ENCODE measurements at regions not wholly inside any gene's neighbourhood (a gene's known extent, or its start where the extent isn't known, plus 50 kb on each side); places are given as distances from the start of the nearest gene placed in this dataset.

DNA sequence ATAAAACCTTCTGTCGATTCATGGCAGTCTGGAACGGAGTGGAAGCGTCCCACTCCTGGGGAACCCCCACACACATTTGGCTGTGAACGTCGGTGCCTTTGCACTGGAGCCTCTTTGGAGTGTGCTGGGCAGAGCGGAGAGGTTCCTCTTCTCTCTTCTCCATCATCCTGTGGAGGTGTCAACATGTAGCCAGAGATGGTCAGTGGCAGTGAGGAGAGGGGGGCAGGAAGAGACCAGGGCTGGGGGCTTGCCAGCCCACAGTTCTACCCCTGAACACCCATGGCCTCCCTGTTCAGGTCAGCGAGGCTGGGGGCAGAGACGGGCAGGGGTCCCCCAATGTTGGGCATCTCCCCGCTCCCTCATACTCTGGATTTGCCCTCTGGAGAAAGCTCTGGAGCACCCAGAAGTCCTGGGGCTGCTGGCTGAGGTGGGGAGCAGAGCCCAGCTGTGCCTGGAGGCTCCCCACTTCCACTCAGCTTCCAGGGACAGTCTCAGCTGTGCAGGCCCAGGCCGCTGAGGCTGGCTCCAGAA lies 223.7 kb downstream of the SEC14L1 start:
- no peak for DNase-seq (ENCODE audit: low read depth in 3 of 3)

DNA sequence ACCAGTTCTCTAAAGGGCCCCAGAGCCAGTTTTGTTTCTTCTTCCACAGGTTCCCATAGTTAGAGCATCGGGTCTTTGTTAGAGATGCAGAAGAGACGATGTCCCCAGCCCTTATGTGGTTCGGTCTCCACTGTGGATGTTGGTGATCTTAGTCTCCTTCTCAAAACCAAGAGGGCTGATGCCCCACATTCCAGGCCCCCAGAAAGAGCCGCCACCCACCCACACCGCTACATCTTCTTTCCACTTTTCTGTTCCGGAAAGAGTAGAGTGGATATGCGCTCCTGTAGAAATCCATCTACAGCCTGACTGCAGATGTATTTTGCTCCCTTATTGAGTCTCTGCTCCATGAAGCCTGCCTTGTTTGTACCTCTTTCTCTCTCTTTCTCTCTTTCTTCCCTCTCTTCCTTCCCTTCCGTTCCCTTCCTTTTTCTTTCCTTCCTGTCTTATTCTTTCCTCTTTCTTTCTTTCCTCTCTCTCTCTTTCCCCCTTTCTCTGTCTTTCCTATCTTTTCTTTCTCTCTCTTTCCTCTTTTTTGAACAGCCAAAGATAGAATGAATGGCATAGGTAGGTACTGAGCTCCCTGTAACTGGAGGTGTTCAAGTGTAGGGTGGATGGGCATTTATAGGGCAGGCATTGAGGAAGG lies 224.3 kb downstream of the SEC14L1 start:
- no peak for DNase-seq (ENCODE audit: low read depth in 3 of 3)

DNA sequence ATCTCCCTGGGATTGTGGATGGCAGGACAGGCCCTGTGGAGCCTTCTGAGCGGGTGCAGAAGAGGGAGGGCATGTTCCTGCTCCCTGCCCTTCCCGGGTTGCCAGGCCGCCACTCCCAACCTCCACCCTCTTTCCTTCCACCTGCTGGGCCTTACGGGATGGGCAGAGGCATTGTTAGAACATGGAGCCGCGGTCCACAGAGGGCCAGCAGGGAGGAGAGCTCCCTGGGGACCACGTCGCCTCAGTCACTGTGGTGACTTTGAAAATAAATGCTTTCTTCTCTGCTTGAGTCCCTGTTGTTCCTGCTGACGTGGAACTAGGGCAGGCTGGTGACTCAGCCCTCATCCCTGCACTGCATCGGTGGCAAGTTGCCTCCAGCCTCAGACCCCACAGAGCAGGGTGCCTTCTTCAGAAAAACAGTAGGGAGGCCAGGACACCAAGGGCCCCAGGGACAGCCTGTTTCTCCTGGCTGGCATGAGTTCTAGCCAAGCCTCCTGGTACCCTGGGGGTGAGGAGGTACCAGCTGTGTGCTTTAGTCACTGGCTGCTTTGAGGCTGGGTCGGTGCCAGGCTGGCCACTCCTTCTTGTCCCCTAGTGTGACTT lies 224.9 kb downstream of the SEC14L1 start:
- DNase-seq (ENCODE audit: low read depth in 3 of 3): no peak

DNA sequence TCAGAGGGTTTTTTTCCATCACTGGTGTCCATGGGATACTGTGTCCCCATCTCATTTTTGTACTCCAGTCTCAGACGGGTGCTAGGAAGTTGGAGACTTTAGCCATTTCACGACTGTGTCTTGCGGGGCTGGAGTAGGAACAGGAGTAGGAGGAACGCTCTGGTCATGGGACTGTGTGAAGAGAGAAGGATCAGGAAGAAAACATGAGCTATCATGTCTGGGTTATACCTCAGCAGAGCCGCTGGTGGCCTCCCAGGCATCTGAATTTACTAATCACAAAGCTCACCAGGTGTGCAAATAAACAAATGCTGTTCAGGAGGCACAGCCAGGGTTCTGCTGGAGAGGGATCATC lies 225.4 kb downstream of the SEC14L1 start:
- no peak for DNase-seq (ENCODE audit: low read depth in 3 of 3)

DNA sequence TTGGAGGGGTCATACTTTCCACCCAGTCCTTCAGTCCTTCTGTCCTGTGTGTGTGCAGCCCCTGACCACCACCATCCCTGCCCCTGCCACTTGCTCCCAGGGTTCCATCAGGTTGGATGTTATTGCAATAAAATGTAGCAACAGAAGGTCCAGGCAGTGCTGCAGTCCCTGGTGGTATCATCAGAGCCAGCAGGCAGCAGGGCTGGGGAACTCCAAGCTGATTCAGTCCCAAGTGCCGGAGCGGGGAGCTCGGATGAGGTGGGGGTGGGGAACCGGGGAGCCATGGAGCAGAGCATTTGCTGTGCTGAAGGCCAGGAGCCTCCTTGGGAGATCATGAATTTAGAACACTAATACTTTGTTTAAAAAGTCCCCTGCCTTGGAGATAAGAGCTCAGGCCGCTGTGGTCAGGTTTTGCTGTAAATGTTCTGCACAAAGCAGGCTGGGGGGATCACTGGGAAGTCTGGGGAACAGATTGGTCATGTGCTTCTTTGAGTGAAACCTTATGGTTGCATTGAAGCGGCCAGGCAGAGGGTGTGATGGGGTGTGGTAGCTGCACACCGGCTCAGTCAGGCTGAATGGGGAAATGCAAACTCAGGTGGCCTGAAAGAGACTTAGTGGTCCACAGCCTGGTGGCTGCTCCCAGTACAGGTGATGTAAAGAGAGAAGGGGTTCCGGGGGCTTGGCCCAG lies 225.9 kb downstream of the SEC14L1 start:
- DNase-seq (ENCODE audit: low read depth in 3 of 3): no peak

DNA sequence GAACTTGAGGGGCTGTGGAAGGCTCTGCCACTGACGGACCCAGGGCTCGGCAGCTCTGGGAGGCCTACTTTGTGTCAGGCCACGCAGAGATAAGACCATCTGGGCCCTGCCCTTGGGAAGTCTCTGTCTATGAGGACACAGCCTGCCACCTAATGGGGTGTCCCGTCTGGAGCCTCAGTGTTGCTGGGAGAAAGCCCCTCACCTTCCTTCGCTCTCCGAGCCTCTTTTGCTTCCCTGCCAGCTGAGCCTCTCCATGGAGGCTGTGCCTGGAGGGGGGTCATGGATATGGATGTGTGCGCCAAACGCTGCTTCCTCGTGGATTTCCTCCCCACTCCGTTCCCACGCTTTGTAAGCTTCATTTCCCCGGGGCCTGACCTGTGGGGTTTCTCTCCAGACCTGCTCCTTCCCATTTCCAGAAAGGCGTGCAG lies 228.8 kb downstream of the SEC14L1 start:
- no peak for DNase-seq (ENCODE audit: low read depth in 3 of 3)

DNA sequence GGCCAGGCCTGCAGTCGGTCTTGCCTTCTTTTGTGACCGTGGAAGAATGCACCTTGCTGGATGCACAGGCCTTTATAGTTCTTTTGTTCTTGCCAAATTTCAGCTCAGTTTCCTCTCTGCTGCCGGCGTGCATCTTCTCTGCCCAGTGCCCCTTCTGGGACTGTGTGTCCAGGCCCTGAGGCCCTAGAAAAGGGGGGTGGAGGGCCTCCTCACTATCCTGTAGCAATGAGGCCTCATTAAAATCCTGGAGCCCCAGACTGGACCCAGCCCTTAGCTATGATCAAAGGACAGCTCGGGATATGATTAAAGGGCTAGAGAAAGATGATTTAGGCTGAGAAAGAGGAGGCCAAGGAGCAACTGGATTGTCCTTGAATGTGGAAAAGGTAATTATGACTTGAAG lies 229.8 kb downstream of the SEC14L1 start:
- no peak for DNase-seq (ENCODE audit: low read depth in 3 of 3)

DNA sequence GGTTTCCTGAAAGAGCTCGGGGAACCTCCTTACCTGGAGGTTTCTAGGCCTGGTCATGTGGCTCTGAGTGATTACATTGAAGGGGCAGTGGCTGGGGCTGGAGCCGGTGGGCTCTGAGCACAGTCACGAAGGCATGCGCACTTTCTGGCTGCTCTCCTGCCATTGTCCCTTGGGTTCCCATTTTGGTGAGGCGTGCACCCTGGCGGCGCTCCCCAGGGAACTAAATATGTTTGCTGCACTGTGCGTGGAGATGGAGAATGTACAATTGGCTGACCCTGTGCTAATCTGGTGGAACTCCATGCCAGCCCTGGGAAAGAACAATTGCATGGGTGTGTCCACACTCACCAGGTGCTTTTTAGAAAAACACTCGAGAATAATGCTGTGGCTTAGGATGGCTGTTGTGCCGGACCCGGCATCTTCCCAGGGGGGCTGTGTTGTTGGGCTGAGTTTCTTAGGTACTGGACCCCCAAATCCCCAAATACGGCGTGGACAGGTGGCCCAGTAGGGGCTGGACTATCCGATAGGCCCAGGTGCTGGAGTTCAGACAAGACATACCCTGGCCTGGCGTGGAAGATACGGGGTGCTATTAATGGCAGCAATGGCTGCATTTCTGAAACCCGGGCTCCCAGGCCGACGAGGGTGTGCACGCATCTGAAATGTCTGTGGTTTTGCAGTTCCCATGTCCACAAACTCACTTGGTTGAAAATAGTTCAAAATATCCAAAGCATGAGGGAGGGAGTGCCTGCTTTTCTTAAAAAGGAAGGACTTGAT lies 230.5 kb downstream of the SEC14L1 start:
- no peak for DNase-seq (ENCODE audit: low read depth in 3 of 3)

DNA sequence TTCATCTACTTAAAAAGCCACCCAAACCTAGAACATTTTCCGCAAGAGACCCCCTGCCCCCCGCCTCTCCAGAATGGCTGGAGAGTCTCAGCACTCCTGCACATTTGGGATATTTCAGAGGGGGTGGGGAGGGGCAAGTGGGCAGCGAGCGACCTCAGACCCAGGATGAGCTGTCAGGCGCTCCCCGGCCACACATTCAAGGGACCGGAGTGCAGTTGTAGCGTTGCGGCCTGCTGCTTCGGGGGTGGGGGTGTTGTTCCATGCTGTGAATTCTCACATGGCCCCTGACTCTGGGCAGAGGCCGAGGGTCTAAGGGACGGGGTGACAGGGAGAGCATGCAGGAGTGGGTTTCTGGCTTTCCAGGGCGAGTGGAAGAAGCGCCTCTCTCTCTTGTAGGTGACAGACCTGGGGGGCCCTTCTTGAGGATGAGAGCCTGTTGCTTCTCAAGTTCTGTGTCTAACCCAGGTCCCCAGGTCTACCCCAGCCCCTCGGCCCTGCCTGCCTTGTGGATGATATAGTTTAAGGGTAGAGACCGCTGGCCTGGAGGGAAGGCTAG lies 231.2 kb downstream of the SEC14L1 start:
- DNase-seq (ENCODE audit: low read depth in 3 of 3): no peak

DNA sequence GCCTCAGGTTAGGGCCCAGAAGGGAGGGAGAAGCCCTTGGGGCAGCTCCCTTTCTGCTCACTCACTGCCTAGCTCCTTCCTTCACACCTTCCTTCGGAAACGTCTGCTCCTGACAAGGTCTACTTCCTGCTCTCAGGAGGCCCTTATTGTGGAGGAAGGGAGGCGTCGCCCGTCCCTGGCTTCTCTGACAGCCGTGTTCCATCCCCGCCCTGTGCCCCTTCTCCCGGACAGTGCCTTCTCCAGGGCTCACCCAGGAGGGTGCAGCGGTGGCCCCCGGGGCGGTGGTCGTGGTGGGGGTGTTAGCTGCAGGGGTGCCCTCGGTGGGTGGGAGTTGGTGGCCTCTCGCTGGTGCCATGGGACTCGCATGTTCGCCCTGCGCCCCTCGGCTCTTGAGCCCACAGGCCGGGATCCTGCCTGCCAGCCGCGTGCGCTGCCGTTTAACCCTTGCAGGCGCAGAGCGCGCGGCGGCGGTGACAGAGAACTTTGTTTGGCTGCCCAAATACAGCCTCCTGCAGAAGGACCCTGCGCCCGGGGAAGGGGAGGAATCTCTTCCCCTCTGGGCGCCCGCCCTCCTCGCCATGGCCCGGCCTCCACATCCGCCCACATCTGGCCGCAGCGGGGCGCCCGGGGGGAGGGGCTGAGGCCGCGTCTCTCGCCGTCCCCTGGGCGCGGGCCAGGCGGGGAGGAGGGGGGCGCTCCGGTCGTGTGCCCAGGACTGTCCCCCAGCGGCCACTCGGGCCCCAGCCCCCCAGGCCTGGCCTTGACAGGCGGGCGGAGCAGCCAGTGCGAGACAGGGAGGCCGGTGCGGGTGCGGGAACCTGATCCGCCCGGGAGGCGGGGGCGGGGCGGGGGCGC lies 231.9 kb downstream of the SEC14L1 start:
- peak in 1 of 3 experiments; percentile 43 for DNase-seq (ENCODE audit: low read depth in 3 of 3)

DNA sequence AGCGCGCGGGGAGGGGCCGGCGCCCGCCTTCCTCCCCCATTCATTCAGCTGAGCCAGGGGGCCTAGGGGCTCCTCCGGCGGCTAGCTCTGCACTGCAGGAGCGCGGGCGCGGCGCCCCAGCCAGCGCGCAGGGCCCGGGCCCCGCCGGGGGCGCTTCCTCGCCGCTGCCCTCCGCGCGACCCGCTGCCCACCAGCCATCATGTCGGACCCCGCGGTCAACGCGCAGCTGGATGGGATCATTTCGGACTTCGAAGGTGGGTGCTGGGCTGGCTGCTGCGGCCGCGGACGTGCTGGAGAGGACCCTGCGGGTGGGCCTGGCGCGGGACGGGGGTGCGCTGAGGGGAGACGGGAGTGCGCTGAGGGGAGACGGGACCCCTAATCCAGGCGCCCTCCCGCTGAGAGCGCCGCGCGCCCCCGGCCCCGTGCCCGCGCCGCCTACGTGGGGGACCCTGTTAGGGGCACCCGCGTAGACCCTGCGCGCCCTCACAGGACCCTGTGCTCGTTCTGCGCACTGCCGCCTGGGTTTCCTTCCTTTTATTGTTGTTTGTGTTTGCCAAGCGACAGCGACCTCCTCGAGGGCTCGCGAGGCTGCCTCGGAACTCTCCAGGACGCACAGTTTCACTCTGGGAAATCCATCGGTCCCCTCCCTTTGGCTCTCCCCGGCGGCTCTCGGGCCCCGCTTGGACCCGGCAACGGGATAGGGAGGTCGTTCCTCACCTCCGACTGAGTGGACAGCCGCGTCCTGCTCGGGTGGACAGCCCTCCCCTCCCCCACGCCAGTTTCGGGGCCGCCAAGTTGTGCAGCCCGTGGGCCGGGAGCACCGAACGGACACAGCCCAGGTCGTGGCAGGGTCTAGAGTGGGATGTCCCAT lies 232.8 kb downstream of the SEC14L1 start:
- no peak for DNase-seq (ENCODE audit: low read depth in 3 of 3)

DNA sequence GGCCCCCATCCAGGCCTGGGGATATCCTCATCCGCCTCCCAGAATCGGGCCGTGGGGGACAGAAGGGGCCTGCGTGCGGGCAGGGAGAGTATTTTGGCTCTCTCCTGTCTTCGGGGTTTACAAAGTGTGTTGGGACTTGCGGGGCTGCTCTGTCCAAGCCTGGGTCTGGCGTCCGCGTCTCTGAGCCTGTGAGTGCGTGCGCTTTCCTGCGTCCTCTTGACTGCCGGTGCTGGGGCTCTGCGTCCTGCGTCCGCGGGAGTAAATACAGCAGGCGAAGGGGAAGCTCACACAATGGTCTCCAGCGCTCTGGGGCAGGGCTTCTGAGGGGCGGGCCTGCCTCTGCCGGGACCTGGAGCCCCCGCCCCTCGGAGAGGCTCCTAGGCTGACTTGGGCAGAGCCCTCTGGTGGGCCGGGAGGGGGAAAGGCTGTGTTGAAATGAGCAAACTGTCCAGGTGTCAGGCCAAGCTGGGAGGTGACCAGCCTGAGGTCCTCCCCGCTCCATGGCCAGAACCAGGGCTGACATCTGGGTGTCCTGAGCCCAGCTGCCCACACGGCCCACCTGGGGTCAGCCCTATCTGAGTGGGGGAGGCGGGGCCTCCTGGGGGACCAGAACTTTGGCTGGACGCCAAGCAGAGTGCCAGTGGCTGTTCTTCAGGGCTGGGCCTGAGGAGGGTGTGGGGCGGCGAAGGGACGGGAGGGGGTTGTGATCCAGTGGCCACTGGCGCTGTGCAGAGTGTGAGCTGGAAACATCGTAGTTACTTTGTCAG lies 233.6 kb downstream of the SEC14L1 start:
- DNase-seq (ENCODE audit: low read depth in 3 of 3): peak in 1 of 3 experiments; percentile 50

DNA sequence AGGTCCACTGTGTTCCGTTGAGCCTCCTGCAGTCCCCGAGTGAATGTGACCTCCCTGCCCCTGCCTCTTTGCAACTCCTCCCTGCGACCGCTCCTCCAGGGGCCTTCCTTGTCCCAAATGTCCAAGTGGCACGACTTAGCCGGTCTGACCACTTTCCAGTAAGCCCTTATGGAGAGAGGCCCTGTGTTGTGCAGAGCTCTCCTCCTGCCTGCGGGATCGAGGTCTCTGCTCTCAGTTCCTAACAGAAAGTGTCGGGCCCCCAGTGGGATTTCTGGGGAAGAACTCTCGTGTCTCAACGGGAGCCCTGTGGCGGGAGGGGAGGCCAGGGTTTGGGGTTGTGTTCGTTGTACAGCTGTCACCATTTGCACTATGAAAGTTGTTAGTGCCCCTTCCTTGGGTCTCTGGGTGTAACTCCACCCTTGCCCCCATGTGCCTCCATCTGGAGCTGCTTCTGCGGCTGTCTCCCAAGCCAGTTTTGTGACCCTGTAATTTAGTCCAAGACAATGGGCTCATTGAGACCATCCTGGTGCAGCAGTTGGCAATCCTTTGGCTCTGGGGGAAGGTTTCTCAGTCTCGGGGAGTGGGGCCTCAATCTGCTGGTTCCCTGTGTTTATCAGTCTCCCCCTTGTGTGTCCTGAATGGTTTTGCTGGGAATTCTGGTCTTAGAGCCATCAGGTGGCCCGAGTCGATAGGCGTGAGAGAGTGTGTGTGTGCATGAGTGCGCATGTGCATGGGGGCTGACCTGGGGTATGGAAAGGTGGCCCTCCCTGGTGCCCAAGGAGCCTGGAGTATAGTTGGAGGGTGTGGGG lies 234.5 kb downstream of the SEC14L1 start:
- no peak for DNase-seq (ENCODE audit: low read depth in 3 of 3)

DNA sequence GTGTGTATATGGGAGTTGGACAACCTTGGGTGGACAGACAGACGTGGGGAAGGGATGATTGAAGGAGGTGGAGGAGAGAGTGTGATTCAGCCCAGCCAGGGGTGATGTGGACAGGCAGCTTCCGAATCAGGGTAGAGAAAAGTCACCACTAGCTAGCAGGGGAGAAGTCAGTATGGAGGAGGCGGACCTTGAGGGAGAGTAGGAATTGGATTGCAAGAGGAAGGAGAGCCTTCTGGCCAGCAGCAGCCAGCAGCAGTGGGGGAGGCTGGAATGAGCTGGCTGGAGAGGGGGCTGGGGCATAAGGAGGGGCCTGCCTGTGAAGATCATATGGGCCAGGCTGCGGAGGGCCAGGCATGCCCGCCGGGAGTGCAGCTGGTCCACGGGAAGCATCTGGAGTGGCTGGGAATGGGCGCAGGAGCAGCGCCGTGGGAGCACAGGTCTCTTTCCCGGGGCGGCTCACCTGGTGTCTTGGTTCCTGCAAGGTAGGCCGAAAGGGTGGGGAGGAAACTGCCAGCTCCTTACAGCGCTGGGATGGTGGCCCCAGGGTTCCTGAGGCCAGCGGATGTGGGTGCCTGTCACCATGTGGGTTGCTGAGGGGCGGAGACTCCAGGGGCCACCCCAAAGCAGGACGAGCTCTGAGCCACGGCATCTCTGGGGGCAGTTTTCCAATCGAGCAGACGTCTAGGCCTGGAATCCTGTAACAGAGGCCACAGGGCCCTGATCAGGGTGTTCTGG lies 235.3 kb downstream of the SEC14L1 start:
- DNase-seq (ENCODE audit: low read depth in 3 of 3): peak in 2 of 3 experiments; percentile 44 to 48

DNA sequence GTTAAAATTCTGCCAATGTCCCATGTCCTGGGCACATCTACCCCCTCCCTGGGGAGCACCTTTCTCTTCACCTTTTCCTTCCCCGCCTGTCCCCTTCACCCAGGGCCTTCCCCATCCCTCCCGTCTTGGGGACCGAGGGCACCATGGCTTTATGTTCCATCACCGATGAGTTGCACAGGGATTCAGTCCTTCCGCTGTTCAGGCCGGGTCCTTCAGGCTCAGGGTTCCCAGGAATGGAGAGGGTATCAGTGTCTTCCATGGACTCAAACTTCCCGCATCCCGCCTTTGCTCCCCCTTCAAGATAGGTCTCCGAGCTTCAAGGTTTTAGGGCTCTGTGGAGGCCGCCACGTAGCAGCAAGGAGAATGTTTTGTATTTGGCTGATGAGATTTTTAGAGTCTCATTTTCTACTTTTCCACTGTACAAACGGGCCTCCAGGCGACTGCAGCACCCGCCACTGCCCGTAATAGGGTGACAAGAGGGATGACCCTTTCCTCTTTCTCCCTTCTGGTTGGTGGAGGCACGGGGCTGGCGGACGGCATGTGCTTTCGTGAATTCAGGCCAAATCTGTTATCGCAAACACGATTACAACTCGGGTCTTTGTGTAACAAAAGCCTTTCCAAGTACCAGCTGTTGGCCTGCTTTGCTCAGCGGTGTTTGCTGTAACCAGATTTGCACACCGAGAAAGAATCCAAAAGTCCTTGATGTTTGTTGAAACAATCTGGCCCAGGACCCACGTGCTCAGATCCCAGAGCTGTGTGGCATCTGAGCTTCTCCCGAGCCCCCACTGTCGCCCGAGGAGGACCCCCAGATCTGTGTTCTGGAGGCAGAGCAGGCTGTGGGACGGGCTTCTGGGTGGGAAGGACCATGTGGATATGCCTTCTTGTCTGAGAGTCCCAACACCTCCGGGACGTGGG lies 236.3 kb downstream of the SEC14L1 start:
- DNase-seq (ENCODE audit: low read depth in 3 of 3): no peak

DNA sequence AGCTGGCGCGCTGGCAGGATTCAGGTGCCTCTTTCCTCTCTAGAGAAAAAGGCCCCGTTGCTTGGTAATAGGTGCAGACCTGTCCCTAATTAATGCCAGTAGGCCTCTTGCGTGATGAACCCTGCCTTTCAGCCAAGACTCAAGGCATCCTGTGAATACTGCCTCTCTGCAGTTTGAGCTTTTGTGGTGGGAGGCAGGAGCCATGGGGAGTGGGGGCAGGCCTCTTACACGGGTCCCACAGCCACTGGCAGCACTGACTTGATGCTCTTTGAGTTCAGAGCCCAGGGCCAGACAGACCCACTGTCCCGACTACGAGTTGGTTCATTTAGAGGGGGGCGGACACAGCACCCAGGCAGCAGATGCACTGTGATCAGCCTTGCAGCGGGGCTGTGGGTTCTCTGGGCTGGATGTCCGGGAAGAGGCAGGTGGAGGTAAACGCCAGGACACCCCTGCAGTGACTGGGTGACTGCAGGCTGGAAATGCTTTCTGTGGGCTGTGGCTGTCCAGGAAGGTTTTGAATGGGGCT lies 237.0 kb downstream of the SEC14L1 start:
- DNase-seq (ENCODE audit: low read depth in 3 of 3): no peak
